ENCODE measurements at regions not wholly inside any gene's neighbourhood (a gene's known extent, or its start where the extent isn't known, plus 50 kb on each side); places are given as distances from the start of the nearest gene placed in this dataset.
"Not testable (repeated sequence)": the region's sequence is repeated elsewhere in the genome, so short reads cannot be mapped to it uniquely, and the experiment has no call there.

DNA sequence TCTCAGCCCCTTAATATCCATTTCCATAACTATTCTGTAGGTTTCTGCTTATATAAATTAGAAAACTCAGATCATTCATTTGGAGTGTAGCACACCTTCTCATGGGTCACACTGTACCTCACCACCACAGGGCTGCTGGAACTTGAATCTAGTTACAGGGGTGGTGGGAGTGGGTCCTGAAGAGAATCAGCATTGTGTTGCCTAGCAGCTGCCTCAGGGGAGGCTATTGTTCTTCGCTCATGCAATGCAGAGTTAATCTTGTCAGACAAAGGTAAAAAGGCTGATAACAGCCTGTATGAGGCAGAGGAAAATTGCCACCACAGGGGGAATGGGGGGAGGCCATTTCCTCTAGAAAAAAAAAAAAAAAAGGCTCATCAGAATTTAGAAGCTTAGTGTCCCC lies 496.0 kb upstream of the ADGRB3 start:
- no peak for DNase-seq

DNA sequence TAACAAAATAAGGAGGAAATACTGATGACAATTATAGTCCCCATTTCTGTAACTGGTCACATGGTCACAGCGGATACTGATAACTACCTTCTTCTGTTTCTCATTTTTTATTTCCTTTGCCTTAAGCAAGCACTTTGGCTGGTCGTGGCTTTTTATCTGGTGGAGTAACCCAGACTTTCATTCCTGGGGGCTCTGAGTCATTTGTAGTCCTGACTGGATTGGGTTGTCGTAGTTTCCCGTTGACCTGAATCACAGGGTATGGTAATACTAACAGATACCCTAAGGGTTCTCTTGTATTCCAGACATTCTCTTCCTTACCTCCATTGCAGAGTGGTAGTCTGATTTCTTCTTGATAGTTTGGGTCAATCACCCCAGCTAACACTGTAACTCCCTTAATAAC lies 500.3 kb upstream of the ADGRB3 start:
- DNase-seq = no peak

DNA sequence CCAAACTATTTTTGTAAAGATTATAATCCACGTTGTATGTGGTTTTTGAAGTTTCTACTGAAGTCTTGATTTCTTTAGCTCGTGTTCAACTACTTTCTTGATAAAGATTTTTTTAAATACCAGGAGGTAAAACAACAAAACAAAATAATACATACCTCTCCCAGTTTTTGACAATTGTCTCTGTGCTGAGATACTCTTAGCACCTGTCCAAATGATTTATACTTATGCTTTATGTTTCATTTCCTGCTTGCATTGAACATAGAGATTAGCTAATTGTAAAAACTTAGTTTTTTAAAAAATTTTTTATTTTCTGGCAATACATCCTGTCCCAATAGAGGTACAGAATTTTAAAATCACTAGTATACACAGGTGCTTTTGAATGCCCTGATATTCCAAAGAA lies 506.9 kb upstream of the ADGRB3 start:
- no peak for DNase-seq

DNA sequence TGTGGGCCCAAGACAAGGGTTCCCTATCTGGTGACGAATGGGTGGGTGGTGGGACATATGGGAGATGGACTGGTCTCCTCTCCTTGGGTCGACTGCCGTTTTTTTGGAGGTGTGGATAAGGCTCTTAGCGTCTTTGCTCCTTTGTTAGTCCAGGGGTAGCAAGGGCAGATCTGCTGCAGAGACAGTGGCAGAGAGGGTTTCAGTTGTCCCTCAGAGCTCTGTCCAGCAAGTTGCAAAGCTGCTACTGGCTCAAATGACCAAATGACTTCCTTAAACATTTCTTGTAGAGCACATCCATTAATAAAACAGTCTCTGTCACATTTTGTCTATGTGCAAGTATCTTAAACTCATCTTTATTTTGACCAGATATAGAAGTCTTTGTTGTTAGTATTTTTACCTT lies 508.0 kb upstream of the ADGRB3 start:
- DNase-seq = no peak

DNA sequence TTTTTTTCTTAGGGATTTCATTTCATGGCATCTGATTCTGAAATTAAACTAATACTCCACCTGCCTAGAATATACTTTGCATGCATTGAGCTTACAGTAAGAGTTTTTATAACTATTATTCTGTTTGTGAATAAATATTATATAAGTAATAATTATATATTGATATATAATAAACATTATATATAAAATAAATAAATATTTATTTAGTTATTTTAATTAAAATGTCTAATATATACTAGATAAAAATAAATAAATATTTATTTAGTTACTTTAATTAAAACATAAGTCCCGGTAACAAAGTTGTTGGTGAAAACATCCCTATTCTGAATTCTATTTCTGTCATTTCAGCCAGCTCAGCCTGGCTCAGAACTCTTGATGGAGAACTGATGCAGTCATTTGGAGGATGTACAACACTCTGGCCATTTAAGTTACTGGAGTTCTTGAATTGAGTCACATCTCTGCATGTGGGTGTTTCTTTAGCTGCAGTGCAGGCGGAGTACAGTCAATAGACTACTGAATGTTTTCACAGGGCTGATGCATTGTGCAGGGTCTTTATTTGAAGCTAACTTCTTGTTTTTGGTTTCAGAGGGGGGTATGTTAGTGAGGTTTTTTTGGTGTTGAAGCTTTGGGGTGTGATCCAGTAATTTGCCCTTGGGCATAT lies 508.9 kb upstream of the ADGRB3 start:
- no peak for DNase-seq

DNA sequence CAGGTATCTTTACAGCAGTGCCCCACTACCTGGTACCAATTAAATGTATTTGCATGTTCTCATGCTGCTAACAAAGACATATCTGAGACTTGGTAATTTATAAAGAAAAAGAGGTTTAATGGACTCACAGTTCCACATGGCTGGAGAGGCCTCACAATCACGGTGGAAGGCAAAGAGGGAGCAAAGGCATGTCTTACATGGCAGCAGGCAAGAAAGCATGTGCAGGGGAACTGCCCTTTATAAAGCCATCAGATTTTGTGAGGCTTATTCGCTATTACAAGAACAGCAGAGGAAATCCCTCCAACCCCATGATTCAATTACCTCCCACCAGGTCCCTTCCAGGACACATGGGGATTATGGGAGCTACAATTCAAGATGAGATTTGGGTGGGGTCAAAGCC lies 512.1 kb upstream of the ADGRB3 start:
- DNase-seq = not testable (repeated sequence)

DNA sequence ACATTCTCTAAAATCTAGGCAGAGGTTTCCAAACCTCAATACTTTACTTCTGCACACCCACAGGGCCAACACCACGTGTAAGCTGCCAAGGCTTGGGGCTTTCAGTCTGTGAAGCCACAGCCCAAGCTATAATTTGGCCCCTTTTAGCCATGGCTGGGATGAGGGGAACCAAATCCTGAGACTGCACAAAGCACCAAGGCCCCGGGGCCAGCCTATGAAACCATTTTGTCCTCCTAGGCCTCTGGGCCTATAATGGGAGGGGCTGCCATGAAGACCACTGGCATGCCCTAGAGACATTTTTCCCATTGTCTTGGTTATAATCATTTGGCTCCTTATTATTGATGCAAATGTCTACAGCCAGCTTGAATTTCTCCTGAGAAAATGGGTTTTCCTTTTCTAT lies 513.0 kb upstream of the ADGRB3 start:
- DNase-seq = no peak

DNA sequence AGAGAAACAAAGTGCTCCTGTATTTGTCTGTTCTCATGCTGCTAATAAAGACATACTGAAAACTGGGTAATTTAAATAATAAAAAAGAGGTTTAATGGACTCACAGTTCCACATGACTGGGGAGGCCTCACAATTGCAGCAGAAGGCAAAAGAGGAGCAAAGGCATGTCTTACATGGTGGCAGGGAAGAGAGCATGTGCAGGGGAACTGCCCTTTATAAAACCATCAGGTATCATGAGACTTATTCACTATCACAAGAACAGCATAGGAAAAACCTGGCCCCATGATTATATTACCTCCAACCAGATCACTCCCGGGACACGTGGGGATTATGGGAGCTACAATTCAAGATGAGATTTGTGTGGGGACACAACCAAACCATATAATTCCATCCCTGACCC lies 514.1 kb upstream of the ADGRB3 start:
- not testable (repeated sequence) for DNase-seq

DNA sequence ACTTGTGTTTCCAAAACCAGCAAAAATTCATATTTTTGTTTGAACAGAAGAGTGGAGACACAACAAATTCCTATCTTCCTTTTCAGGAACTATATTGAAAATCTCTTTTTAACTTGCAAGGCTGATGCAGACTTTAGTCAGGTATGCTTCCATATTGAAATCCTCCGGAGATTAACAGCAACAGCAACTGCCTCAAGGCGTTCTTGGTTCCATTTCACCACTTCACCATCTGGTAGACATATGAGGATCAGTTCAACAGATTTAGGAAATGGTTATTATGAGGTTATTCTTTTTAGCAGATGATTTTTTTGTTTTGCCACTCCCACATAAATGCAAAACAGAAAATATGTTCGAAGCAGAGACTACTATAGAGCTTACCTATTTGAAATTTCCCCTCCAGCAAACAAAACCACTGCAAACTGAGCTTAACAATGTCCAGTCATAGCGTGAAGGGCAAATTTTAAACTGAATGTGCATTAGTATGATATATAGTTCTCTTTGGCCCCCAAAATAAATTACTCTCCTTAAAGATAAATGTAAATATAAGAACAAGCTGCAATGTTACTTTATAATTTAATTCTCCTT lies 520.5 kb upstream of the ADGRB3 start:
- DNase-seq = no peak

DNA sequence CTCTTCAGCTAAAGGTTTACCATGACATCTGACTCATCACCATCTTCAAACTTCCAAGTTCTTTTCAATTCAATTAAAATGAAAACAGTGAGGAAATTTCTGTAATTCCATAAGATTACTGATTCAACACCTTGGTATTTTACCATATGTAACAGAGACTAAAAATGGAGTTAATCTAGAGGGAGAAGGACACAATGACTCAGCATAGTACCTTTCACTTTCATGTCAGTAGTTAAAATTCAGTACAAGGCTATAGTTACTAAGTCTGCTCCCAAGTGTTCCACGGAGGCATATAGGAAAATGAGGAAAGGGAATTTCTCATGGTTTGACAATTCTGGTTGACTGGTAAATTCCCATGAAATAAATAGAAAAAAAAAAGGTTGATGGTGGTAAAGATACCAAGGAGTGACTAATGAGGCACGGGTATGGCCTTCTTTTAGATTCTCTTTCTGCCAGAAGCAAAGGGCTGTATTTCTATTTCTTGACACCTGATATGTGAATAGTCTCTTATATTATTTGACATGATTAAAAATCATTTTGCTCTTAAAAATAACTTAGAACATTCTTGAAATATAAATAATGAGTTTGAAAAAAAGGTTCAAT lies 526.7 kb upstream of the ADGRB3 start:
- DNase-seq = no peak

DNA sequence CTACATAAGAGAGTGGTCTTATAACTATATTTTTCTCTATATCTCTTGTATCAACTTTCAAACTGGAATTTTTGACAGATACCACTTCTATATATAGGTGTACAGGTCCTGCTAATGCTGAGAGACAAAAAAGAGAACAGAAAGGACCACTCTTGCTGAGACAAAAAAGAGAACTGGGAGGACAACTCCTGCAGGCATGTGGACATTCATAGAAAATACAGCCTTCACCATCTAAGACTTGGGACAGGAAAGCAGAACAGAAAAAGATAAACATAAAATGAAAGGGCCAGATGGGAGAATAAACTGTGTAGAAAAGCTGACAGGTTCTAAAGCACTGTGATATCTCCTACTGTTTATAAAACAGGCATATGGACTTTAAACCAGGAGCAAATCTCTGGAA lies 541.0 kb upstream of the ADGRB3 start:
- DNase-seq = no peak

DNA sequence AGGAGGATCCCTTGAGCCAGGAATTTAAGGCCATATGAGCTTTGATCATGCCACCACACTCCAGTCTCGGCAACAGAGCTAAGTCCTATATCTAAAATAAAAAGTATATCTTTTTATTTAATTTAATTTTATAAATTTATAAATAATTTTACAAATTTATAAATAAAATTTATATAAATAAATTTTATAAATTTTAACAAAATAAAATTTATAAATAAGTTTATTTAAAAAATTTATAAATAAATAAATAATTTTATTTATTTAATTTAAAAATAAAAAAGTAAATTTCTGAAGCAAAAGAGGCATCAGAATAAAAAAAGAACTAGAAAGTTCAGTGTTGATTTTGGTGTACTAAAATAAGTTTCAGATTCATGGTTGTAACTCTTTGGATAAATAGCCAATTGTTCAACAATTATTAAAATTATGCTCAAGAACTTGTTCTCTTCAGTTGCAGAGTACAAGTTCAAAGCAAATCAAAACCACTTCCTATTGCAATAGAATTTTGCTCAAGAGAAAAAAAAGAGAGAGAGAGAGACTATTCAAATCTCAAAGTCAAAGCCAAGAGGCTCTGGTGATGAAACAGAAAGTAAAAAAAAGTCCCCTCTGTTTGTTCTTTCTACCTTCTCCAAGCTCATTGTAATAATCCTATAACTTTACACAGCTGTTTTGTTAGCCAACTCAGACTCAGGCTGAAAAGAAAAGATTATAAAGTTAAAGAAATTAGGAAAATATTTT lies 547.5 kb upstream of the ADGRB3 start:
- peak in 1 of 14 donors; percentile 3 for DNase-seq

DNA sequence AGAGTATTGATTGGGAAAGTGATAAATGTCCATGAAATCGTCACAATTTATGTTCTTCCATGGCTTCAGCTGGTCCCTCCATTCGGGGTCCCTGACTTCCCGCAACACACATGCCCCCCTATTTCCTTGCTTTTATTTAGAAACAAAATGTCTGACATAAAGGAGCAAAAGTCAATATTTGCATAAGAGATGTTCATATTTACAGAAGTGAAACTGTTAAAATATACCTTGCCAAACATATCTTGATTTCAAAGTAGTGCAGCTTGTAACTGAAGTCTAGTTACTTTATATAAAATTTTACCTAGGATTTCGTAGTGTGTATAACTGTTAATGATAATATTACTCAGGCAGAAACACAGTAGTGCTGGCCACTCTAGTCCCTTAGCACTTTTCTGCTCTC lies 548.9 kb upstream of the ADGRB3 start:
- DNase-seq = no peak

DNA sequence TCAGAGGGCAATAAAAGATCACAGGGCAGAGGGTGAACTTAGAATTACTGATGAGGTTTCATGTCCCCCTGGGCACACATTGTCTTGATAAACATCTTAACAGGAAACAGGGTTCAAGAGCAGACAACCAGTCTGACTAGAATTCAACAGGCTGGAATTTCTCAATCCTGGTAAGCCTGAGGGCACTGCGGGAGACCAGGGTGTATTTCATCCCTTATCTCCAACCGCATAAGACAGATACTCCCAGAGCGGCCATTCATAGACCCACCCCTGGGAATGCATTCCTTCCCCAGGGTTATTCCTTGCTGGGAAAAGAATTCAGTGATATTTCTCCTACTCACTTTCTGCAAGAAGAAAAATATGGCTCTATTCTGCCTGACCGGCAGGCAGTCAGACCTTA lies 549.5 kb upstream of the ADGRB3 start:
- DNase-seq = not testable (repeated sequence)

DNA sequence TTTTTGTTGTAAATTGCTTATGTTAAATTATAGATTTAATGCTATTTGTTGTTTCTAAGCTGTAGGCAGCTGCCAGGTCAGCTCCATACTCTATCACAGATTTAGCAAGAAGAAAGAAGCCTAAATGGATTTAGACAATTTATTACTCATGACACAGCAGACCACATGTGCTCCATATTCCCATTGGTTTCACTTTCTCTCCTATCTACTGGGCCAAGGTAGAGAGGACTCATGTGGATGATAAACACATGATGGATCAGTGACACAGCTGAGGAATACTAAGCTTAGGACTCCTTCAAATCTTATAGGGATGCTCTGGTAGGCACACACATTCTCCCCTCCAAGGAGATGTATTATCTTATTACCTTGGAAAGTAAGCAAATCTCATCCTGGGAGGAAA lies 553.0 kb upstream of the ADGRB3 start:
- no peak for DNase-seq

DNA sequence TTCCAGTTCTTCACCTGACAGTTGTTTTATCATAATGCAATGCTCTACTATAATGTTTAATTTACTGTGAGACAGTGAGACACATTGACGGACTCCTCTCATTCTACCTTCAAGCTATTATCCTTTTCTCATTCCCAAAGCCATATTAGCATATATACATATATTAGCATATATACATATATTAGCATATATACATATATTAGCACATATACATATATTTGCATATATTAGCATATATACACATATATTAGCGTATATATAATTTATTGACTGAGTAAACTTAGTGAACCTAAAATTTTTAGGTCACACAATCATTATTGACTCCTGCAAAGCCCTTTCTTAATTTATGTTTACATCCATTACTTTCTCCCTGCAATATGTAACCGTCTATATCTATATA lies 555.0 kb upstream of the ADGRB3 start:
- DNase-seq = no peak

DNA sequence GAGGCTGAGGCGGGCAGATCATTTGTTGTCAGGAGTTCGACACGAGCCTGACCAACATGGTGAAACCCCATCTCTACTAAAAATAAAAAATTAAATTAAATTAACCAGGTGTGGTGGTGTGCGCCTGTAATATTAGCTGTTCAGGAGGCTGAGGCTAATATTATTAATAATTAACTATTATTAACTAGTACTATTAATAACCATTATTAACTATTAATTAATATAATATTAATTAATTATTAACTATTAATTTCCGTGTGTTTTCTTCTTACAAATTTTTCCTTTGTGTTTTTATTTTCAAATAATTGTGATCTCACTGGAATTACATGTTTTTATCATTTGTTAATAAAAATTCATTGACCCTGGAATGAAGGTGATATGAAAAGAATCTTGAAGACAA lies 557.4 kb upstream of the ADGRB3 start:
- no peak for DNase-seq

DNA sequence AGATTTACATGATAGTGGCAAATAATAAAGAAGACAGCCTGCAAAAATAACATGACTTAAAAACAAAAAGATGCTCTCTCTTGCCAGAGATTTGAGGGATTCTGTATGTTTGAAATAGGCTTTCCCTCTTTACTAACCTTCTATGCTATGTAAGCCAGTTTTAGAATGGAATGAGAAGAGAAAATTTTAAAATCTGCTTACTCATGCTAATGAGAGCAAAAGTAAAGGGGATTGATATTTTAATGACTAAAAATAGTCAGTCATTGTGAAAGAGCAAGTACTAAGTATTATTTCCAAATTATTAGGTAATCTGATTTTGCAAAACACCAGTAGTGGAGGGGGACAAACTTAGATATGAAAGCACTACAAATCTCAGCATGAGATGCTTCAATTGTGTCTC lies 563.3 kb upstream of the ADGRB3 start:
- DNase-seq = no peak

DNA sequence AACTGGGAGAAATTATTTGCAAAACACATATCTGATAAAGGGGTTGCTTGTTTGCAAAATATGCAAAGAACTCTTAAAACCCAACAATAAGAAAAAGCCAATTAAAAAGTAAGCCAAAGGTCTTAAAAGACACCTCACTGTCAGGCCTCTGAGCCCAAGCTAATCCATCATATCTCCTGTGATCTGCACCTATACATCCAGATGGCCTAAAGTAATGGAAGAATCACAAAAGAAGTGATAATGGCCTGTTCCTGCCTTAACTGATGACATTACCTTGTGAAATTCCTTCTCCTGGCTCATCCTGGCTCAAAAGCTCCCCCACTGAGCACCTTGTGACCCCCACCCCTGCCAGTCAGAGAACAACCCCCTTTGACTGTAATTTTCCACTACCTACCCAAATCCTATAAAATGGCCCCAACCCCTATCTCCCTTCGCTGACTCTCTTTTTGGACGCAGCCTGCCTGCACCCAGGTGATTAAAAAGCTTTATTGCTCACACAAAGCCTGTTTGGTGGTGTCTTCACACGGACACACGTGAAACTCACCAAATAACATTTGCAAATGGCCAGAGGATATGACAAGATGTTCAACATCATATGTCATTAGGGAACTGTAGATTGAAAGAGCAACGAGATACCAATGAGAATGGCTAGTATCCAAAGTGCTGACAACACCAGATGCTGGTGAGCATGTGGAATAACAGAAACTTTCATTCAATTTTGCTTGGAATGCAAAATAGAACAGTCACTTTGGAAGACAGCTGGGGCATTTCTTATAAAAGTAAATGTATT lies 565.0 kb upstream of the ADGRB3 start:
- DNase-seq = no peak

DNA sequence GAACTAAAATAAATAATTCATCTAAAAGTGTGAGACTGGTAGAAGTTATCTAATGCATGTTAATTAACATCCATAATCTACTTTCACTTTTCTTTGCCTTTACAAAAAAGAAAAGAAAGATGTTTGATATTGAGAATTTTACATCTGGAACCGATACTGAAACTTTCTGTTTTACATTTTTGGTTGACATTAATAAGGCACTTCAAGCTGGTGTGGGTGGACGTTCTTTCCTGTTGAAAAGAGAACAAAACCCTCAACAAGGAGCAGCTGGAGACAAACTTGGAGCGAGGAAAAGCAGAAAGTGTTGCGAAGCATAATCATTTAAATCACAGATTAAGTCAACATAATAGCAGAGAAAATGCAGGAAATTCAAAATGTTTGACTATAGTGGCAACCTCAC lies 575.2 kb upstream of the ADGRB3 start:
- no peak for DNase-seq

DNA sequence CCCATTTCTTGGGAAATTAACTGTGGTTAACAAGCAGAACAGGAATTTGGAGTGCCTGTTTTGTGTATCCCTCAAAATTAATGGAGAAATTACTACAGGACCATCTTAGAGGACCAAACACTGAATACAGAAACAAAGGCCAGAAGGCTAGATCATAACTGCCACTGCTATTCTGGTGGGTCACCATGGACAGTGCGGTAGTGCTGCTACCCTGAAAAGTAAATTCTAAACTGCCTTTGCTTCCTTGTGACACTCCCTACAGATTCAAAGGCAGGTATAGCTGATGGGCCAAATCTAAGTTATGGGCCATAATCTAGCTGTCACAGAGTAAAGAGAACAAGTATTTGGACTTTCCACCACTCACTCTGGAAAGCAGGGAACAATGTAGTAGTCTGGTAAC lies 575.8 kb upstream of the ADGRB3 start:
- DNase-seq = no peak

DNA sequence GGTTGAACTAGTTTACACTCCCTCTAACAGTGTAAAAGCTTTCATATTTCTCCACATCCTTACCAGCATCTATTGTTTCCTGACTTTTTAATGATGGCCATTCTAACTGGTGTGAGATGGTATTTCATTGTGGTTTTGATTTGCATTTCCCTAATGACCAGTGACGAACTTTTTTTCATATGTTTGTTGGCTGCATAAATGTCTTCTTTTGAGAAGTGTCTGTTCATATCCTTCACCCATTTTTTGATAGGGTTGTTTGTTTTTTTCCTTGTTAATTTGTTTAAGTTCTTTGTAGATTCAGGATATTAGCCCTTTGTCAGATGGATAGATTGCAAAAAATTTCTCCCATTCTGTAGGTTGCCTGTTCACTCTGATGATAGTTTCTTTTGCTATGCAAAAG lies 578.5 kb upstream of the ADGRB3 start:
- DNase-seq = not testable (repeated sequence)

DNA sequence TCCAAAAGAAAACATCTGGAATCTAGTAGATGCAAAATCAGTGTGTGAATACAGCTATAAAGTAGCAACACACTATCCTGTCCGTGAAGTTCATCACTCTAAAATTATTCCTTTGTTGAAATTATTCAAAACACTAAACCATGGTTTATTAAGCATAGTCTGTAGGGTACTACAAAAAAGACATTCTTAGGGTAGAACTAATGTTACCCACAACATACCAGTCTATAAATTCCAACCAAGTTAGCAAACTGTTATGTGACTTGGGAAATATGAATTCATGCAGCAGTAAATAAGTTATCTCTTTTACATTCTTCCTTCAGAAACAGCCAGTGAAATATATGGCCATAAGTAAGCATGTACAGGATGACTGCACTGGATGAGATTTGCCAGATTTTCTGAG lies 580.3 kb upstream of the ADGRB3 start:
- DNase-seq = no peak

Data from C1 segment of cervical spinal cord (tissue), 14 donors.